H1 (cell line): ENCODE measurements at regions not wholly inside any gene's neighbourhood (a gene's known extent, or its start where the extent isn't known, plus 50 kb on each side); places are given as distances from the start of the nearest gene placed in this dataset.

ENCODE experiments used
- CBX5 ChIP-seq: fragments of 300-800, 300-1000 bp; sonication (generic); IDR thresholded peaks from 2 replicates; pipeline ENCODE4 v1.7.1; 2016; ENCODE audit warnings: antibody characterized with exemption, low read length, low read depth
- E2F6 ChIP-seq: IDR thresholded peaks from 2 replicates; pipeline ENCODE4 v1.6.1; 2012; ENCODE audit warnings: inconsistent platforms
- MAX ChIP-seq: IDR thresholded peaks from 2 replicates; pipeline ENCODE4 v1.6.1; 2012; ENCODE audit warnings: inconsistent platforms

GRCh38 chr1:78359666-78360065 lies 131.1 kb upstream of the PTGFR start (continued):
- no peak for TF ChIP-seq MAX
- TF ChIP-seq E2F6 = no peak
- no peak for TF ChIP-seq CBX5
